ENCODE measurements at regions not wholly inside any gene's neighbourhood (a gene's known extent, or its start where the extent isn't known, plus 50 kb on each side); places are given as distances from the start of the nearest gene placed in this dataset.
"Not testable (repeated sequence)": the region's sequence is repeated elsewhere in the genome, so short reads cannot be mapped to it uniquely, and the experiment has no call there.

DNA sequence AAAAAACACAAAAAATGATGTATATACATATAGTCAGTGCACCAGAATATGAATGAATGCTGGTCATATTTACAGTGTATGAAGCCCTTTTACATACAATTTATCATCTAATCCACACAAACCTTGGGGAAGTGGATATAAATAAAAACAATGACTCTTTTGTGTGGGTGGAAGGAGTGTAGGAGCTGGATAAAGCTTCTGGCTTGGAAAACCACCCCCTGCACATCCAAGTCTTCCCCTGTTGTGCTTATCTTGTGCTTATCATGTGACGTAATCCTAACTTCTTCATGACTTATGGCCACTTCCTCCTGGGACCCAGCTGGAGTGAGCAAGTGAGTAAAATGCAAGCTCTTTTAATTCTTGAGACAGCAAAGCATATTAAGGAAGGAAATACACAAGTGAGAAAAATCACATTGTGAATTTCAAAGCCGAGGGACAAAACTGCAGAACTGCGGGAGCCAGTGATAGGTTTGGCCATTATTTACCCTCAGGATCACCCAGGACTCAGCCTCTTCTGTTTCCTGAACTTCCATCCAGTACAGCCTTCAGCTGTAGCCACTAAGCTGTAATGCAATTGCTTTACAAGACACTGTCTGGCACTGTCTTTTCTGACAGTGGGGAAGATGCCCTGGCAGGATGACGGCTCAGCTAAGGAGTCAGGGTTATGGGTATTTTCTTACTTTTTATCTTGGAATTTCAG lies 104.0 kb upstream of the PPM1J start:
- peak; percentile 76 for DNase-seq (ENCODE audit: low read depth)

DNA sequence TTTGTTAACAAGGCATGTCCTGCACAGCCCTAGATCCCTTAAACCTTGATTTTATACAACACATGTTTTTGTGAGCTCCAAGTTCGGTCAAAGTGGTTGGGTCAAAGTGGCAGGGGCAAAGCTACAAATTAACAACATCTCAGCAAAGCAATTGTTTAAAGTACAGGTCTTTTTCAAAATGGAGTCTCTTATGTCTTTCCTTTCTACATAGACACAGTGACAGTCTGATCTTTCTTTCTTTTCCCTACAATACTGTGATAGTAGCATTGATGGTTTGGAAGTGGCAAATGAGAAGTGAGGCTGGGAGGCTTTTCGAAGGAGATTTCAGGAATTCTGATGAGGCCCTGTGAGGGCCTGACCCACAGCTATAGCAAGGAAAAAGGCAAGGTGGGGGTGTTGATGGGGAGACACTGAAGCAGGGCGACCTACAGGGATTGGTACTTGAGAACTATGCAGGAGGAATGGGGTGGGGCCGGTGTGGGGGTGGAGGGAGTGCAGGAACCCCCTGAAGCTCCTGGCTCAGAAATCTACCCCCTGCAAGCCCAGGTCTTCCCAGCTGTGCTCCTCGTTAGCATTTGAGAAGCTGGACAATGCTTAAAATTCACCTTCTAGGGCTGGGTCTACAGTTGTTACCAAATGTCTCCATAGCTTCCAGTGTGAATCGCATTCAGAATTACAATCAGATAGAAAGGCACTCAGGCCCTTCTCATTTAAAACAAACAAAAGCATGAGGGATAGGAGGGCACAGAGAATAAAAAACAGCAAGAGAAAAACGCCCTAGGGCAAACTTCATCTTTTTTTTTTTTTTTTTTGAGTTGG lies 102.6 kb upstream of the PPM1J start:
- DNase-seq (ENCODE audit: low read depth), result peak; percentile 28

DNA sequence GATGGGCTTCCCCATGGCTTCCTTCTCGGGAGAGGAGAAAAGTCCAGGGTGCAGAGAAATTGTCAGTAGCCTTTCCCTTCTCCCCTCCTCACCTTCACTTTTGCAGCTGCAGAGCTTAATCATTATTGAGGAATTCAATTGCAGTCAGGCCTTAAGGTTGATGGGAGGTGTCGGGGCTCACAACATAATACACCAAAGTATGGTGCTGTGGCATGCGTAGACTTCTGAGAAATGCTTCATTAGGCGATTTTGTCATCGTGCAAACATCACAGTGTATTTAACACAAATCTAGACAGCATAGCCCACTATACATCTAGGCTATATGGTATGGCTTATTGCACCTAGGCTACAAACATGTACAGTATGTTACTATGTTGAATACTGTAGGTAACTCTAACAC lies 100.2 kb upstream of the PPM1J start:
- DNase-seq (ENCODE audit: low read depth), result no peak

DNA sequence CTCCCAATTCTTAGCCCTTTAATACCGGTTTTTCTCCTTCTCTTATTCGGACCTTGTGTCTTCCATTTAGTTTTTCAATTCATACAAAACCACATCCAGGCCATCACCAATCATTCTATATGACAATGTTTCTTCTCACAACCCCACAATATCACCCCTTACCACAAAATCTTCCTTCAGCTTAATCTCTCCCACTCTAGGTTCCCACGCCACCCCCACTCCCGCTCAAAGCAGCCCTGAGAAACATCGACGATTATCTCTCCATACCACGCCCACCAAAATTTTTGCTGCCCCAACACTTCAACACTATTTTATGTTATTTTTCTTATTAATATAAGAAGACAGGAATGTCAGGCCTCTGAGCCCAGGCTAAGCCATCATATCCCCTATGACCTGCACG lies 99.5 kb upstream of the PPM1J start:
- not testable (repeated sequence) for DNase-seq (ENCODE audit: low read depth)

DNA sequence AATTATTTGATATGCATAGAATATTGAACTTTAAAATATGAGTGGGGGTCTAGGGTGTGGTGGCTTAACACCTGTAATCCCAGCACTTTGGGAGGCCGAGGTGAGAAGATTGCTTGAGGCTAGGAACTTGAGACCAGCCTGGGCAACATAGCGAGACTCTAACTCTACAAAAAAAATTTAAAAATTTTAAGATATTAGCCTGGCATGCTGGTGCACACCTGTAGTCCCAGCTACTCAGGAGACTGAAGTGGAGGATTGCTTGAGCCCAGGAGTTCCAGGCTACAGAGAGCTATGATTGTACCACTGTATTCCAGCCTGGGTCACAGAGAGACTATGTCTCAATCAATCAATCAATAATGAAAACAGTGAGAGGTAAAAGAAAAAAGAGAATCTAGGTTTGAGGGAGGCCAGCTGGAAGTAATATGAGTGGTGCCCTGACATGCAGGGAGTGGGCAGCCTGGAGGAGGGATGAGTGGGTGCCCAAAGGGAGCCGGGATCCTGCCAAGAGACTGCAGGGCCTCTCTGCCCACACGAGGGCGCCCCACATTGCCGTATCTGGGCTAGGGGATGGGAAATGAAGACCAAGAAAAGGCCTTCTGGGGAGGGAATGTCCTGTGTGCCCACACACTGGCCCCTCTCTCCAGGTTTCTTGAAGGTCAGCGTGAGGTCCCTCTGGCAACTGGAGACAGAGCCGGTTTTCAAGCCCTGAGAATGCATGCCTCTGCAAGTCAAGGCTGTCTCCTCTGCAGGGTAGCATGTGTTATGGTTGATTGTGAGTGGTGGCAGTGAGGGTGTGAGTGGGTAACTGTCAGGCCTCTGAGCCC lies 93.9 kb upstream of the PPM1J start:
- DNase-seq (ENCODE audit: low read depth), result peak; percentile 69

DNA sequence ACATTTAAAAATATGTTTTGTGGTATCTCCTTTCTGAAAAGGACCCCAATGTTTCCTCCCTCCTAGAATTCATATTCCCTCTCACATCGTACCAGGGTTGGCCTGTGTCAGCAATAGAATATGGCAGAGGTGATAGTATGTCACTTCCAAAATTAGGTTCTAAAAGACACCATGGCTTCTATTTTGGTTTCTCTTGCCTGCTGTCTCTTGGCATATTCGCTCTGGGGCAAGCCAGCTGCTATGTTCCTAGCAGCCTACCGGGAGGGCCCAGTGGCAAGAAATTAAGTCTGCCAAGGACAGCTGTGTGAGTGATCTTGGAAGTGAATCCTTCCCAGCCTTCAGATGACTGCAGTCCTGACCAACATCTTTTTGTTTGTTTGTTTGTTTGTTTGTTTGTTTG lies 92.9 kb upstream of the PPM1J start:
- DNase-seq (ENCODE audit: low read depth), result no peak

DNA sequence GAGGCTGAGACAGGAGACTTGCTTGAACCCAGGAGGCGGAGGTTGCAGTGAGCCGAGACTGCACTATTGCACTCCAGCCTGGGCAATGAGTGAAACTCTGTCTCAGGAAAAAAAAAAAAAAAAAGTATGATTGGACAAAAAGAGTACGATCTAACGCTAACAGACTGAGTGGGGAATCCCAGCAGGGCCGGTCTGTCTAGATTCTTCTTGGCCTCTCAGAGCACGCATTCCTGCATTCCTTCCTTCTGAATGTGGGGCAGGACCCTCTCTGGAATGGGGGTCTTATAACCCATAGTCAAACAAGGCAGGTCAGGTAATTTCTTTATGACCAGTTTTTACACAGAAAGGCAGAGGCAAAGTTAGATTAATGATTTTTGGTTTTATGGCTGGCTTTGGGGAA lies 92.0 kb upstream of the PPM1J start:
- no peak for DNase-seq (ENCODE audit: low read depth)

DNA sequence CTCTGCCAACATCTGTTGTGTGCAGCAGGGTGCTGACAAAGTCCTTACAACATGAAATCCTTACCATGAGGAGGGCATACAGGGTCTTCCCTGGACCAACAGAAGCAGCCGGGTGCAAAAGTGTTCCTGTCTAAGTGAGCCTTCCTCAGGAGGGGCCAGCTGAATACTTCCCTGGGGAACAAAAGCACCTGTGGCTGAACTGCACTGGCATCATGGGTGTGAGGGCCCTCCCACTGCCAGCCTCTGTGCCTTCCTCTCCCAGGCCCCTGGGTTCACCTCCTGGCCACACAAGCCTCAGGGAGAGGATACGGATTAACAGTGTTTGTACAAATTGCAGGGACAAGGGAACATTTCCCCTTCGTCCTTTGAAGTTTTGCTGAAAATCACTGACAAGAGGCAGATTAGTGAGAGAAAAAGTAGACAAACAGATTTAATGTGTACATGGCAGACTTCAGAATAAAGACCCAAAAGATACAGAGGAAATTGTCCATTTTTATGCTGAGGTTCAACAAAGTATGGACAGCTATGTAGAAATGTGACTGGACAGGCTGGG lies 91.0 kb upstream of the PPM1J start:
- DNase-seq (ENCODE audit: low read depth), result no peak

DNA sequence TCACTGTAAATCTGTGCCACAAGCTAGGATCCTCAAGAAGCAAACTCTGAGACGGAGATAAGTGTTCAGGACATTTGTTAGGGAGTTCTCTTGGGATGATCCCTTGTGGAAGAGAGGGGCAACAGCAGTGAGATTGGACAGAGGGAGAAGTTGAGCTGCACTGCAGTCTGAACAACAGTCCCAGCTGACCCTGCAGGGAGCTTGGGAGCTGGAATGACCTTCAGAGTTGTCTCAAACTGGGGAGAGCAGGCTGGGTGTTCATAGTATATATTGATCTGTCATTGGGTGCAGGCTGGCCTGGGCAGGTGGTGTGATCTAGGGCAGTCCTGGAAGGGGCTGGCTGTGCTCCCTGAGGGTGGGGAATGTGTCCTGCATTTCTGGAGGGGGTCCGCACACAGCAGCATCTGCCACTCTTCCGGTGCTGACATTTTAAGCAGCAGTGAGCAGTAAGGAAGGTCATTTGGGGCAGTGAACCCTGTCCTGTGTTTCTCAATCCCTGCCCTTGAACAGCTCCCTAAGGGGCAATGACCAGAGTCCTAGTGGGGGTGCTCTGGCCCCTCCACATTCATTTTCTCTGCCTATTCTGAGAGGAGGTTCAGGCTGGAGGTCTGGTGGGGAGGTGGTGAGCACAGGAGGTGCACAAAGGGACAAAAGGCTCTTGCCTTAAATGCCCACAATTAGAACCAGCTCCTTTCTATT lies 90.2 kb upstream of the PPM1J start:
- DNase-seq (ENCODE audit: low read depth), result no peak

DNA sequence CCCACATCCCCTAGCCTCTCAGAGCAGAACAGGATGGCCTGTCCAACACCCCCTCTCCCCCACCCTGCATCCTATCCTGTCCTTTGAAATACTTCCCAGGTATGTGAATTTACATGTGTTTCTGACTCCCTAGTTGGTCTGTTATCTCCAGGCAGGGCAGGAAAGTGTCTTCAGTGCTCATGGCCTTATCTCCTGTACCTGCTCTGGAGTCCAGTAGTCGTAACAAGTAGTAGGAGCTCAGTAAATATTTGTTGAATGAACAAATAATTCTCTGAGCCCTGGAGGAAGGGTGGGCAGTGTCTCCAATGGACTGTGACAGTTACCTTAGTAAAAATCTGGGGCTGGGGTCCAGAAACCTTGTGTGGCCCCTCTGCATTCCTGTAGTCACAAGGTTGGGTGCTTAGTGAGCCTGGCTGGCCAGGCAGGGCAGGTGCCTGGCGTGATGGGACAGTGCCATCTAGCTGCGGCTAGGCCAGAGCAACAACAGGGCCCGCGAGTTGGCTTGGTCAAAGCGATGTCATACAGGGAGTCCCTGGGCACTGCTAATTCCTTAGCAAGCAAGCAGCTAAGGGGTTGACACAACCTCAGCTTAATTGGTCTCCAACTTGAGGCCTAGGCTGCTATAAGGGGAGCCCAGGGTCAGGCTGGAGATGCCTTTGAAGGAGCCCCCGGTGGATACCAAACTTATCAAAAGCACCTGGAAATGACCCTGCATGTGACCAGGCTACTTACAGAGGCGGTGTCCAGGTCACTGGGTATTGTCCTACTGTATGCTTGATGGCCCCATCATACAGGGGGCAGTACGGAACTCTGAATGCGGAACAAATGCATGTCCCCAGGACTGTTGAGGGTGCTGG lies 89.0 kb upstream of the PPM1J start:
- DNase-seq (ENCODE audit: low read depth), result peak; percentile 72

DNA sequence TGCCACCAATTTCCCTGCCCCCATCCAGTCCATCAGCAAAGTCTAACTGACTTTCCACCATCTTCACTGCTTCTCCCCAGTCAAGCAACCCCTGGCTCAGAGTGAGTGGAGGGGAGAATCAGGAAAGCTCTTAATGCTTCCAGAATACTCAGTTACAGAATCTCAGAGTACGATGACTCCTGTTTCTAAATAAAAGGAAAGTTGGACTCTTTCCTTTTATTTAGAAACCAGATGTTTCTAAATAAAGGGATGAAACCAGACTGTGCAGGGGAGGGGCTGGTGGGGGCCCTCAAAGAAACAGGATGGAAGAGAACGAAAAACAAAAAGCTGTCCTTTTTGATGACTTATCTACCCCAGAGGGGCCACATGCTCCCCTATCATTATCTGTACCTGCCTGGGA lies 85.2 kb upstream of the PPM1J start:
- no peak for DNase-seq (ENCODE audit: low read depth)

DNA sequence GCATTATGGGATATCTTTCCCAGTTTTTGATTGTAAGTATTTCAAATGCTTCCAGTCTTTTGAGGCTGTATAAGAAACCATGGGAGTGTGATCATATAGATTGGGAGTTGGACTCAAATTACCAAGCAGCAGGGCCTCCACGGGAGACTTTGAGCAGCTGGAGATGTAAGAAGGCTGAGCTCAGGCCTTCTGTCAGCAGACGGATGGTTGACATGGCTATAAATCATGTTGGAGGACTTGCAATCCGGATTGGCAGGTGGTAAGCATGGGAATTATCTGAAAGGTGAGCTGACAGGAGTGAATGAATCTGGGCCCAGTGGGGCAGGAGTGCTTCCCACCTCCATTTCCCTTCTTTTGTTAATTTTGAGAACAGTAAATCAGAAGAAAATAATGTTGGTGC lies 83.2 kb upstream of the PPM1J start:
- no peak for DNase-seq (ENCODE audit: low read depth)

DNA sequence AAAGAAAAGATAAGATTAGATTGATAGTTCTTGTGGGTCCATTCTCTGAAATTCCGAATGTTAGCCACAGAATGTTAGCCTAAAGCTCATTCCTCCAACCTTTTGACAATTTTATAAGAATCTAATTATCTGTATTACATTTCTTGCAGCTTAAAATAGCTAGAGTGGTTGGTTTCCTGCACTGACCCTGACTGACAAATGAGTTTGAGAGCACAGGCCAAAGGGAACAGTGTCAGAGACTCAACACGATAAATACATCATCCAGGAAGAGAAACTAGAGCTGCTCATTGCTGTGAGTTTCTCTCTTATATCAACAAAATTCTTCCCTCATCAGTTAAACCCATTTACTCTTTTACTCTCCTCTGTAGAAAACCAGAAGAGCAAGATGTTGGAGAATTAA lies 82.1 kb upstream of the PPM1J start:
- no peak for DNase-seq (ENCODE audit: low read depth)

DNA sequence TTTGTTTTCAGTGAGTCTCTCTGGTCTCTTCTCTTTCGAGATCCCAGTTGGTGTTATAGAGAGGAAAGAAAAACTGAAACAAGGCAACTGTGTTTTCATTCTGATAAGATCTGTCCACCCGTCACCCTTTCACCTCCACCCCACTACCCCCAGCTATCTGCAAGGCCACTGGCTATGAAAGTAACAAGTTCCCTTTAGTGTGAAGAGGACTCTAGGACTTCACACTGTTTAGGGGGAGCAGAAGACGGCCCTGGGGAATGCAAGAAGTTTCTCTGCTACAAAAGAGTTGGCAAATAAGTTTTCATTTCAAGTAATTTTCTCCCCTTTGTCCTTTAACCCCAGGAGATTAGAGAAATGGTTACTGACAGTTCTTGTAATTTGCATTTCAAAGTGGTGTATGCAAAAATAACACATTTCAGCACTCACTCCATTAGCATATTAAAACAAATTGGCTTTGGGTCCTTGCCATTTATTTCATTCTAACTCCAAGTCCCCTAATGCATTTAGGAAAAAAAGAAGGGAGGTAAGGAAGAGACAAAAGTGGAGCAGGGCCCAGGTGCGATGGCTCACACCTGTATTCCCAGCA lies 79.6 kb upstream of the PPM1J start:
- DNase-seq (ENCODE audit: low read depth), result no peak

DNA sequence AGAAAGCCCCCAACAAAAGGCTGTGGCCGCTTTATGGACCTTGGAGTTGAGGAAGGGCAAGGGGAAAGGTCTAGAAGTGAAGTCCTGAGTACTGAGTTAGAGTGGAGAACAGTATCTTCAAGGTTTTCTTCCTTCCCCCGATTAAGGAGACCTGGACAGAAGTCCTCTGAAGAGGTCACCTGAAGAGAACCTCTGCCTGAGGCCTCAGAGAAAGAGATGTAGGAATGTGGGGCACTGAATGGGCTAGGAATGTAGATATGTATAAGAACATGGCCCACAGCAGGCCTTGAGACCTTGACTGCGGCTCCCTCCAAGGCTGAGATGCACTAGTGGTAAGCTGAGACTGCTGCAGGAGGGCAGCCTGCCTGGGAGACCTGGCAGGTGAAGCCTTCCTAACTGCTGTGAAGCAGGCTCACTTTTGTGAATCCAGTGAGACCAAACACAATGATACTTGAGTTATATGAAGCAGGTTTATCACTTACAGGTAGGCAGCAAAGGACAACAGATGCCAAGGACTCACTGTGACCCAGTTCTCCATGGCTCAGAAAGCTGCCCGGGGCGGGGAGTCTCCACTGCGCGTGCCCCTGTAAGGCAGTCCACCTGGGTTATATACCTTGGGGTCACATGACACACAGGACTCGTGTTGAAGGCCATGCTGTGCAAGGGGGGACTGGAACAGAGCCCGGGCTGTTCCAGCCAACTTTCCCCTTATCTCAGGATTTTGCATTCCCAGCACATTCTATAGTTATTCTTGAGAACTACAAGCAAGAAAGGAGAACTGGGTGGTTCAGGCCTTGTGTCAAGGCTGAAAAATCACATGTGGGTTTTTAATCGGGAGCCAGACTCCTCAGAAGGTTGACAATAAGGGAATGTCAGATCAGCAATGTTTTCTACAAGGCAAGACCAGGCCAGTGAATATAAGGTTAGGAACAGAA lies 78.8 kb upstream of the PPM1J start:
- DNase-seq (ENCODE audit: low read depth), result no peak

DNA sequence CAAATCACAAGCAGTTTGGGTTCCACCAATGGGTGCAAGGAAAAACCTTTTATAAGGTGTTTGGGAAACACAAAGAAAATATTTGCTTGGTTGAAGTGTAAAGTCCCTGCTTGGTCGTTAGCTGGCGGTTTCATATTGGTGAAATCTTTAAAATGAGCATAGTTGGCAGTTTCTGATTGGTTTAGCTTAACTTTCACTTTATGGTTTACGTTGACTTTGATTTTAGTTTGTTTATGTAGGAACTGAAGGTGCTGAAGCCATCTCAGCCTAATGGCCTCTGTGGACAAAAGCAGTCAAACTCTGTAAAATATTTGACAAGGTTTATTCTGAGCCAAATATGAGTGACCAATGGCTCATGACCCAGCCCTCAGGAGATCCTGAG lies 76.6 kb upstream of the PPM1J start:
- DNase-seq (ENCODE audit: low read depth), result no peak

DNA sequence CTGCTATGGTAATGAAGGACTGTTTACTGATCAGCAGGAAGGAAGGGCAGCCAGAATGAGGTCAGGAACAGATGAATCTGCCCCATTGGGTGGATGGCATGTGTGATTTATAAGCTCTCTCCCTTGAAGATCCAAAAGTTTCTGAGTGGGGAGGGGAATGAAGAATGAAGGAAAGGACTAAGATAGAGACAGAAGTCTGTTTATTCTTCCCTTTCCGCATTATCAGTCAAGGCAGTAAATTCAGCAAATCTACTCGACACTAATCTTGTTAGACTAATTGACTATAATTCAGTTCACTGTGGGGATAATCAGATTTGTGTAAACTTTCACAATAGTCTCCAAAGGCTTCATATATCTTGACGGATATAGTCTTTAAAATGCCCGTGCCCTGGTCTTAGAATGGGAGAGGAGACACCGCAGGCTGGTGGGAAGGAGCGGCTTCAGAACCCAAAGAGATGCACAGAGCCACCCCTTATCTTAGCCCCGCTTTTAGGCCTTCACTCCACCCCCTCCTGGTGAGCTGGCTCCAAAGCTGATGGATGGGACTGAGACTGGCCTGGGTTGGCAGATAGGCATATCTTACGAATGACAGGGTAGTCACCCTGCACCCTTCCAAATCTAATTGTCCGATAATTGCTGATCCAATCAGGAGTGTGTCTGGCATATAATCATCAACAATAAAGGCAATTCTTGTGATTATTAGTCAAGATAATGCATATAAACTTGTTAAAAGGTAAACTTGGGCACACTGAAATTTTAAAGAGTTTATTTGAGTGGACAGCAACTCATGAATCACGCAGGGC lies 76.0 kb upstream of the PPM1J start:
- peak; percentile 28 for DNase-seq (ENCODE audit: low read depth)

DNA sequence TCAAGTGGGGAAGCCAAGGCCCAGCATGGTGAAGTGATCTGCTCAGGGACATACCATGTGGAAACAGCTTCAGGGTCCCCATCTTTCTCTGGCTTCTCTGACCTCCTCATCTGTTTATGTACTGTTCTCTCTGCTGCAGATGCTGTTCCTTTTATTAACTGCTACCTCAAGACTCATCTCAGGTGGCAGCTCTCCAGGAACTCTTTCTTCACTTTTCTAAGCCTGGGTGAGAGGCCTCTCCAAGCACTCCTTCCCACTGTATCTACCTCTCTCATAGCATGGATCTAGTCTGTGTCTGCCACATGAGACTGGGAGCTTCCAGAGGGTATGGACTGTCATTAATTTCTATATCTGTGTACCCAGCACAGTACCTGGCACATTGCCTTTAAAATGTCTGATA lies 73.4 kb upstream of the PPM1J start:
- DNase-seq (ENCODE audit: low read depth), result peak; percentile 43
